Inflammatory macrophage treated with lipopolysaccharide for 4 hours (primary cell): ENCODE measurements at regions not wholly inside any gene's neighbourhood (a gene's known extent, or its start where the extent isn't known, plus 50 kb on each side); places are given as distances from the start of the nearest gene placed in this dataset.

ENCODE experiments used
- DNase-seq: peaks from one replicate; pipeline ENCODE4 v3.0.0-alpha.2; 2020

- no peak for DNase-seq
Observed at GRCh38 chr2:120428748-120429147, 82.8 kb downstream of the INHBB start.

- DNase-seq, result no peak
Observed at GRCh38 chr2:120429586-120430500, 83.9 kb downstream of the INHBB start.

- DNase-seq, result no peak
Observed at GRCh38 chr2:120430501-120430830, 84.5 kb downstream of the INHBB start.

GRCh38 chr2:120430957-120431356 is 85.0 kb downstream of the INHBB start:
- DNase-seq, result no peak

GRCh38 chr2:120431386-120432292 is 85.7 kb downstream of the INHBB start:
- no peak for DNase-seq

GRCh38 chr2:120432293-120432975 is 86.5 kb downstream of the INHBB start:
- no peak for DNase-seq

- no peak for DNase-seq
Observed at GRCh38 chr2:120432976-120433815, 87.3 kb downstream of the INHBB start.

GRCh38 chr2:120433816-120434290 is 87.9 kb downstream of the INHBB start:
- no peak for DNase-seq

GRCh38 chr2:120434492-120435308 is 88.8 kb downstream of the INHBB start:
- no peak for DNase-seq

- no peak for DNase-seq
Observed at GRCh38 chr2:120435671-120436459, 89.9 kb downstream of the INHBB start.

- DNase-seq, result no peak
Observed at GRCh38 chr2:120436460-120436739, 90.5 kb downstream of the INHBB start.

GRCh38 chr2:120436885-120437603 is 91.1 kb downstream of the INHBB start:
- DNase-seq, result peak; percentile 21

- DNase-seq, result no peak
Observed at GRCh38 chr2:120437604-120438000, 91.7 kb downstream of the INHBB start.

GRCh38 chr2:120438301-120439066 is 92.5 kb downstream of the INHBB start:
- no peak for DNase-seq

- DNase-seq, result no peak
Observed at GRCh38 chr2:120439067-120439368, 93.1 kb downstream of the INHBB start.

GRCh38 chr2:120439637-120440384 is 93.9 kb downstream of the INHBB start:
- DNase-seq, result no peak

- no peak for DNase-seq
Observed at GRCh38 chr2:120440521-120441350, 94.8 kb downstream of the INHBB start.

- DNase-seq, result no peak
Observed at GRCh38 chr2:120441351-120441700, 95.4 kb downstream of the INHBB start.
